Parathyroid adenoma (tissue), 2 donors: ENCODE measurements at regions not wholly inside any gene's neighbourhood (a gene's known extent, or its start where the extent isn't known, plus 50 kb on each side); places are given as distances from the start of the nearest gene placed in this dataset.

ENCODE experiments used
- H2AFZ ChIP-seq: fragments of 300-600 bp; sonication (generic); one replicate; pipeline ENCODE4 v1.7.0; 2017; ENCODE audit warnings: antibody characterized with exemption, mild to moderate bottlenecking
- H3K27ac ChIP-seq: fragments of 300-600 bp; sonication (generic); one replicate; pipeline ENCODE4 v1.7.0; 2017
- H3K27me3 ChIP-seq: fragments of 300-600 bp; sonication (generic); one replicate; pipeline ENCODE4 v1.7.0; 2017; ENCODE audit warnings: low read length; ENCODE audit not compliant: control insufficient read depth, insufficient read depth
- H3K36me3 ChIP-seq: fragments of 300-600 bp; sonication (generic); one replicate; pipeline ENCODE4 v1.7.0; 2017; ENCODE audit warnings: low read length; ENCODE audit not compliant: control insufficient read depth, insufficient read depth
- H3K4me1 ChIP-seq: fragments of 300-600 bp; sonication (generic); one replicate; pipeline ENCODE4 v1.7.0; 2017; ENCODE audit warnings: control low read depth
- H3K4me2 ChIP-seq: fragments of 300-600 bp; sonication (generic); one replicate; pipeline ENCODE4 v1.7.0; 2017; ENCODE audit warnings: low read length
- H3K4me3 ChIP-seq: fragments of 300-600 bp; sonication (generic); one replicate; pipeline ENCODE4 v1.7.0; 2017; ENCODE audit warnings: low read depth, low read length
- H3K79me2 ChIP-seq: fragments of 300-600 bp; sonication (generic); one replicate; pipeline ENCODE4 v1.7.0; 2017; ENCODE audit warnings: control low read depth
- H3K9ac ChIP-seq: fragments of 300-600 bp; sonication (generic); one replicate; pipeline ENCODE4 v1.7.0; 2017; ENCODE audit warnings: mild to moderate bottlenecking
- H3K9me3 ChIP-seq: fragments of 300-600 bp; sonication (generic); one replicate; pipeline ENCODE4 v1.7.0; 2017; ENCODE audit warnings: low read length; ENCODE audit not compliant: control insufficient read depth
- TF ChIP-seq, protein P1 (sequence below): fragments of 300-600 bp; sonication (generic); IDR thresholded peaks from one replicate; pipeline ENCODE4 v1.7.0; 2017; ENCODE audit warnings: antibody characterized with exemption, mild to moderate bottlenecking
- donor health status: primary hyperparathyroidism.

DNA sequence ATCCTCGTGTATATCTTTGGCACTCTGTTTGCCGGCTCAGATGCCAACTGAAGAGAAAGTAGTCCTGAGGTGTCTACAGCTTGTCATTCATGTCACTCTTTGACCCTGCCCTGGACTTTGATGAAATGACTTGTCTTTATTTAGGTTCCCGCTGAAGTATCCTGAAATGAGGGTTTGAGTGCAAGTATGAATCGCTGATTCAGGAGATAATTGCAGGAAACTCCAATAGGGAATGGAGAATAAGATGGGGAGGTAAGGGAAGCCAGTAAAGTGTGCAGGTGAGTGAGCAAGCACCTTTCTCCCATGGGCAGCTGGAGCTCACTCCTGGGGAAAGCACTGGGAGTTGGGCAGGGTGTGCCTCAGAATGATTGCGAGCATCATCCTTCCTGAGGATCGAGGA is 50.3 kb upstream of the ZFR start:
- Histone ChIP-seq H3K79me2 (no peaks in the 10 kb centered on the region), H3K36me3 (no peaks in the 10 kb centered on the region), H3K9me3 (no peaks in the 10 kb centered on the region), H3K4me1 (no peaks in the 10 kb centered on the region), H3K27ac (no peak overlapping the region), H3K4me3 (no peak overlapping the region), H3K4me2 (no peak overlapping the region), H3K27me3 (no peaks in the 10 kb centered on the region), H2AFZ (no peak overlapping the region), H3K9ac (no peak overlapping the region)
- TF ChIP-seq, protein P1, sequence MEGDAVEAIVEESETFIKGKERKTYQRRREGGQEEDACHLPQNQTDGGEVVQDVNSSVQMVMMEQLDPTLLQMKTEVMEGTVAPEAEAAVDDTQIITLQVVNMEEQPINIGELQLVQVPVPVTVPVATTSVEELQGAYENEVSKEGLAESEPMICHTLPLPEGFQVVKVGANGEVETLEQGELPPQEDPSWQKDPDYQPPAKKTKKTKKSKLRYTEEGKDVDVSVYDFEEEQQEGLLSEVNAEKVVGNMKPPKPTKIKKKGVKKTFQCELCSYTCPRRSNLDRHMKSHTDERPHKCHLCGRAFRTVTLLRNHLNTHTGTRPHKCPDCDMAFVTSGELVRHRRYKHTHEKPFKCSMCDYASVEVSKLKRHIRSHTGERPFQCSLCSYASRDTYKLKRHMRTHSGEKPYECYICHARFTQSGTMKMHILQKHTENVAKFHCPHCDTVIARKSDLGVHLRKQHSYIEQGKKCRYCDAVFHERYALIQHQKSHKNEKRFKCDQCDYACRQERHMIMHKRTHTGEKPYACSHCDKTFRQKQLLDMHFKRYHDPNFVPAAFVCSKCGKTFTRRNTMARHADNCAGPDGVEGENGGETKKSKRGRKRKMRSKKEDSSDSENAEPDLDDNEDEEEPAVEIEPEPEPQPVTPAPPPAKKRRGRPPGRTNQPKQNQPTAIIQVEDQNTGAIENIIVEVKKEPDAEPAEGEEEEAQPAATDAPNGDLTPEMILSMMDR, result no peak
